HG02610 (cell line): ENCODE measurements at regions not wholly inside any gene's neighbourhood (a gene's known extent, or its start where the extent isn't known, plus 50 kb on each side); places are given as distances from the start of the nearest gene placed in this dataset.

Source experiments
- ATAC-seq: cut with Tn5 transposase; IDR thresholded peaks from one replicate; pipeline ENCODE4 v1.9.1; 2021; ENCODE audit warnings: mild to moderate bottlenecking, moderate library complexity; ENCODE audit not compliant: unreplicated experiment

DNA sequence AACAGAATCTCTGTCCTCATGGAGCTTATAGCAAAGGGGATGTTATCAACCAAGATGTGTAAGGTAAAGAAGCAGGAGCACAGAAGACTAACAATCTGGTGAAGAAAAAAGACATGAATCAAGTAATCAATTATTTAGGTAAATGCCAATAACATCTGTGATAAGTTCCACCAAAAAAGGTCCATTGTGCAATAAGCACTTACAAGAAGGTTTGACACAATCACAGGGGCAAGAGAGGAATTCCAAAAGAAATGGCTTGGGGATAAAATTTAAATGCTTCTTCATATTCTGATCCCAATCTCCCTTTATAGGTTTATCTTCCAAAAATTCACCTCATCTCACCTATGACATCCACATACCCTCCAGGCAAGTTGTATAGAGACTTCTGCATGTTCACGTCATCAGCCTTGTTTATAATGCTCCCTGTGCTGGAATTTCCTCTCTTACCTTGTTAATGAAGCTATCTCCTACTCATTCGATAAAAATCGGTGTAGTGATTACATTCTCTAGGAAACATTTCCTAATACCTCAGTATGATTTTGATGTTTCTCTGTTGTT lies 53.6 kb upstream of the DPT start:
- no peak for ATAC-seq

DNA sequence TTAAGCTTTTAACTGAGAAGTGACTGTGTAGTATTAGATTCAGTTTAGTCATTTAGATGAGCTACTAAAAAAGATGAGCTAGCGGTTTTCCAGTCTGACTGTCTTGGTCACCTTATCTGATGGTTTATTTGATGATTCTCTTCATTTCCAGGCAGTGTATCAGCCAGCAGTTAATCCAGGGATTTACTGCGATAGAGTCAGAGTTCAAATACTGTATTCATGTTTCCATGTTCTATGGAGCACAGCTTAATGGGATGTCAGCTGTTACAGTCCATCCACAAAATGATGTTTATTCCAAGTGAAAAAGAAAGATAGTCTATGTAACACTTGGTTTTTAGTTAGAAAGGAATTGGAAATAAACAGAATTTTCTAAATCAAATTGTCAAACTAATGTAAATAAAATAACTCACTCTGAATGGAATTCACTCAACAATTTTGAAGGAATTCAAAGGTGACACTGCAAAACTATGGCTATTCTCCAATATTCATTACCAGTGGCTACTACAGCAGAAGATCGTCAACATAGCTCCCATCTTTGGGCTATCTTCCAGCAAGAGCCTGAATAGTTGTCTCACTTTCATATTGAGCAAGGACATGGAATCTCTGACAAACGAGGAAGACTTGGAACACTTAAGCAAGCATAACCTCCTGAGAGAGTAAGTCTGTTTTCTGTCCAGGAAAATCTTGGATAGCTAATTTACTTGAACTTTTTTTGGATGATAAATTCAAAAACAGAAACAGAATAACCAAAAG lies 54.6 kb upstream of the DPT start:
- ATAC-seq: no peak

DNA sequence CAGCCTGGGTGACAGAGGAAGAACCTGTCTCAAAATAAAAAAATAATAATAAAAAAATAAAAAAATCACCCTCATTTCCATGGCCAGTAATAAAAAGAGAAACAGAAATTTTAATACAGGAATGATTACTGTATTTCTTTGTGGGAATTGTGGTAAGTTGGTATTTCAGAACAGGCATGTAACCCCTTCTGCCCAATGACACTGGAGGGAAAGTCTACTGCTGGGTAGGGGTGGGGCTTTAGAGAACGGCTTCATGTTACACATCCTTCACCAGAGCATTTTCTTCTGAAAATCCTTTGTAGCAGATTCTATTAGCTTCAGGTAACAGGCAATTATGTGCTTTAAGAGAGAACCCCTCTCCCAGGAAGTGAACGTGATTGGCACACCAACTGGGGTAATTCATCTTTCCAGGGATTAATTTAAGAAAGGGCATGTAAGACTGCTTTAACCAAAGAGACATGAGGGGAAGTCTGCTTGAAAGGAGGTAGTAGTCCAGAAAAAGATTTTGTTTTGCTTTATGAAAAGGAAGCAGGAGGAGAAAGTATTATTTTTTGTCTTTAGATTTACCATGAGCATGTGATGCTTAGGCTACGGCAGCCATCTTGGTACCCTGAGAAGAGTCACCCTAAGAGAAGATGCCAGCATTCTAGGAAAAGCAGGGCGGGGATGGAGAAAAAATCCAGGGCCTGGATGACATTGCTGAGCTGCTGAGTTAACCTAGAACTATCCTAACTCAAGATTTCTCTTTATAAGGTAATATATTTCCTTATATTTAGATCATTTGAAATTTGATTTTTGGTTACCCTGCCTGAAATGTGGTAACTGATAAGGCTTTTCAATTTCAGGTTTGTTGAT lies 57.7 kb upstream of the DPT start:
- no peak for ATAC-seq

DNA sequence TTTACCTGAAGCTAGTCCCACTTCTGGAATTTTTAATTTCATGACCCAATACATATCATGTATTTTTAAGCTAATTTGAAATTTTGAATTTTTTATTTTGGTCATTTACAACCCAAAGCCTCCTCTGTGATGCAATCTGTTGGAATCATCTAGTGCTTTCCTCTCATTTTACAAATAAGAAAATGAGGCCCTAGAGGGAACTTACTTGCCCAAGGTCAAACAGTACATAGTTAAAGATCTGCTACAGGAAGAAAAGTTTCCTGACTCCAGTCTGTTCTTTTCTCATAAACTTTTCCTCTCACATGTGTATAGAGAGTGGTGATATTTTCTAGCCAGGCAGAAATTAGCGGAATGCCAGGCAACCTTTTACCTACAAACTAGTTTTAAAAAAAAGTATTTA lies 59.3 kb upstream of the DPT start:
- no peak for ATAC-seq

DNA sequence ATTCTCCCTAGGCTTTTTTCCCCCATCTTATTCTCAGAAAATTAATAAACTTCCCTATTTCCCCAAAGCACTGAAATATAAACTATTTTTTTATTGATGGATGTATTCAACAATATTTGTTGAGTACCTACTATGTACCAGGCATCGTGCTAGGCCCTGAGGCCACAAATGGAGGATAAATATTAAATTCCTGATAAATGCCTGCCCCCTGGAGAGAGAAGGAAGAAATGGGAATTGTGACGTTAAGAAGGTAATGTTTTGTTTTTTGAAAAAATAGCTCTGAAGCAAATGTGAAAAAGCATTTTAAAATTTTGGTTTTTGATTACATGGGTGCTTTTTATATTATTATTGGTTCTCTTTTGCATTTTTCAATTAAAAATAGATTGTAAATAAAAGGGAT lies 60.5 kb upstream of the DPT start:
- no peak for ATAC-seq

DNA sequence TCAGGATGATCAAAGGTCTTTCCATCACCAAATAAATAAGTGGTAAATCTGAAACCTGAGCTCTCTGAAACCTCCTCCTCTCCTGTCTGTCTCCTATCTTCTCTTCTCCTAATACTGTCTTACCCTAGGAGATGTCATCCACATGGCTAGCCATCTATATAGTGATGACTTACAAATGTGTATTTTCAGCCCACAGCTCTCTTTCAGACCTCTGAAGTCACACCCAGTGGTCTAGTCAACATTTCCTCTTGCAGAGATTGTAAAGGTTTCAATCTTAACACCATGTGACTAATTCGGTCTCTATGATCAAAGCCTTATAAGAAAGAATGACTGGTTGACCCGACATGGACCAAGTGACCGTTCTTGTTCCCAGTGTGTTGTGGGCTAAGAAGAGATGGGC lies 63.1 kb upstream of the DPT start:
- ATAC-seq: peak; percentile 55

DNA sequence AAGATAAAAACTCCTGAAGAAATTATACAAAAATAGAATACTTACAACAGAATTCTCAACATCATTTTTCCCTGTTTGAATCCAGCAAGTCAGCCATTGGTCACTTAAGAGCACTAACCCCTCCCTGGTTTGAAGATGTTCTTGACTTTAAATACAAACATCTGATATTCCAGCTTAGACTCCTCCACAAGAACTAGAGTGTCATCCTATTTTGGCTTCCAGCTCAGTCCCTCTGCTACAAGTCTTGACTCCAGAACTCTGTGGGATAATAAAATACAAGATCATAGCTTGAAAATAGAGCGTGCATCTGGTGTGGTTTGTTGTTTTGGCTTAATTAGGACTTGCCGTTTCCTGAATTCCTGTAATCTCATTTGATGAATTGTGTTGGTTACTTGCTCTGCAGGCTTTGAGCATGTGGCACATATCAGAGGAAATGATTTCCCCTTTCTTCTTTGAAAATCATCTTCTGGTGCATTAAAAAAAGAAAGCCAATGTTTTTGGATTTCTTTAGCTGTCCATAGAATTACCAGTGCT lies 63.7 kb upstream of the DPT start:
- no peak for ATAC-seq

DNA sequence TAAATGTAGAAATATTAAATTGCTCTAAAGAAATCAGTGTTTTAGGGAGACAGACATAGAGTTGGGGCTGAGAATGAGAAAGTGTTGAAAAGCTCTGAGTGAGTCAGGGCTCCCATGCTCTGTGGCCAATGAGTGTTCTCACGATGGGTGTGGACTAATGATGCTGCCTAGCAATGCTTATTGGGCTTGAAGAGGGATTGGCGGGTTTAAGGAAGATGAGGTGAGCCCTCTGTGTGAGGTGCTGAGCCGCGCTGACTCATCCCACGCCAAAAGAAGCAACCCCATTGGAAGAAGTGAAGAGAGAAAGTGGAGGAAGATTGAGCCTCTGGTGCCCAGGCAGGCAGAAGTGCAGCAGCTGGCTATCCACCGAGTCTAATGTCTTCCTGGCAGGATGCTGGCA lies 65.1 kb upstream of the DPT start:
- ATAC-seq: no peak

DNA sequence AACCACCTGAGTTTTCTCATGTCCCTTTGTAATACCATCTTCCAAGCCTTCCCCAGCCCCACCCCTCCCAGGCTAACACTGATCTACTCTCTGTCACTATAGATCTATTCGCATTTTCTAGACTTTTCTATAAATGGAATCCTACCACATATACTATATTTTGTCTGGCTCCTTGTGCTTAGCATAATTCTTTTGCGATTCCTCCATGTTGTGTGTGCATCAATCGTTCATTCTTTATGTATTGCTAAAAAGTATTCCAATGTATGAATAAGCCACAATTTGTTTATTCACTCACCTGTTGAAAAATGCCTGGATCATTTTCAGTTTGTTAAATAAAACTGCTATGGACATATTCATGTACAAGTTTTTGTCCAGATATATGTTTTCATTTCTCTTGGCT lies 66.7 kb upstream of the DPT start:
- ATAC-seq: no peak

DNA sequence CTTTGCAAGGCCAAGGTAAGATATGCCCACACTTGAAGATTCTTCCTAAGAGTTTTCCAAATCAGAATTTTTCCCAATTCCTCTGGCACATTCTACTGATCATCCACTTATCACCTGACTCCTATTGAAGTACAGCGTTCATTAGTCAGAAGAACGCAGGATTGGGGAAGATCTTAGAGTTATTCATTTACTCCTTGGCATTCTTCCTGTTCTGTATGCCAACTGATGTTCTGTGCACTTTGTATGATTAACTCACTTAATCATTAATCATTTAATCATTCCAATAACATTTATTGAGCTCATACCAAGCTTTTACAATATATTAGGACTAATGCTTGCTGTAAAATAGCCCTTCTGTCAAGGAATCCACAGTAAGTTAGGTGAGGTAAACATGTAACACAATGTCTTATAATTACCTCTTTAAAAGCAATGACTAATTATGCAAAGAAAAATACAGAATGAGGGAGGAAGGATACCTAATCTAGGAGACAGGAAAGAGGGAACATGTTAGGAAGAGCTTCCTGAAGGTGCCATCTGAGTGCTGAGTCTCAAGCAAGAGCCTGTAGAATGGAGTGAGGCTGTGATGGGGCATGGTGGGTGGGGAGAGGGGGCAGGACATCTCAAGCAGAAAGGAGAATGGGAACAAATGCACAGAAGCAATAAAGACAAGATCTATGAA lies 71.1 kb upstream of the DPT start:
- no peak for ATAC-seq

DNA sequence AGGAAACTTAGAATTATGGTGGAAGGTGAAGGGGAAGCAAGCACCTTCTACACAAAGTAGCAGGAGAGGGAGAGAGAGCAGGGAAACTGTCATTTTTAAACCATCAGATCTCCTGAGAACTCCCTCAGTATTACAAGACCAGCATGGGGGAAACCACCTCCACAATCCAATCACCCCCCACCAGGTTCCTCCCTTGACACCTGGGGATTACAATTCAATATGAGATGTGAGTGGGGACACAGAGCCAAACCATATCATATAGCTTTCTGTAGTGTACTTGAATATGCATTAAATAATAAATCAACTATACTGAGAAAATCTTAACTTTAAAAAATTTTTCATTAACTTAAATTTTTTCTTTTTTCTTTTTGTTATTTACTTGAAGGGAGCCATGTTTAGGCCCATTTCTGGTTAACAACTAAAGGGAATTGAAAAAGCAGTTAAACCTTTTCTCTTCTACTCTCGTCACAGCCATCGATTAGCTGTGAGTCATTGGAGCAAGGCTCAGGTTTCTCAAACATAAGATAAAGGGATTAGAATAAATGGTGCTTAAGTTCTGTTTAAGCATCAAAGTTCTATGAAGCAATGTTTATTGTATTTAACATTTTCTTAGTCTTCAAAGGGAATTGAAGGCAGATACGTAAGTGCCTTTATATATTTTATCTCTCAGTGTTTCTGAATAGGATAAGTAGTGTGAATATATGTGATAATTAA lies 72.2 kb upstream of the DPT start:
- no peak for ATAC-seq

DNA sequence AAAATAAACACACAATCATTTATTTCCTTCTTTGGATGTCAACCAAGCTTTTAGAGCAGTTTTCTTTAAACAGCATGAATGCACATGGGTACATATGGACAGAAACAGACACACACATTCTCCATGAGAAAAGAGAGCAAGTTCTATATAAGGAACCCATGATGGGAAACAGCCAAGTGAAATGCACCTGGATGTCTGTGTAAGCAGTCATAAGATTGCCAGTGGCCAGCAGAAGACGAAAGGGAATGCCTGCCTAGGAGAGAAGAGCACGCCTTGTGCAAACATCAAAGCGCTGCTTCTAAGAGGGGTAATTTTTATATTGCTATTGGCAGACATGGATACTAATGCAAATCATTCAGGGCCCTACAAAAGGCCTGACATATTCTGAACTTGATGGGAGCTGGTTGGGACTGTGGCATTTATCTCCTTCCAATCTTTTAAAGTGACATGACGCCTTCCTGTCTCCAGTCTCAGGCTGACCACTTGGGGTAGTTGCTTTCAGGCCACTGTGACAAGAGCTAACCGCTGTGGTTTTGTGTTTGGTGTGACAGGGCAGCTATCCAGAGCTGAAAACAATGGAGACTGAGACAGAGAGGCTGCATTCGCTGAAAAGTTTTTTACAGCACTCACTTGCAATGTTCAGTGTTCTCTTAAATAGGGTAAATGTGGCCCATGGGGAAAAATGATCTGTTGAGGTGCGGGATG lies 75.0 kb upstream of the DPT start:
- no peak for ATAC-seq

DNA sequence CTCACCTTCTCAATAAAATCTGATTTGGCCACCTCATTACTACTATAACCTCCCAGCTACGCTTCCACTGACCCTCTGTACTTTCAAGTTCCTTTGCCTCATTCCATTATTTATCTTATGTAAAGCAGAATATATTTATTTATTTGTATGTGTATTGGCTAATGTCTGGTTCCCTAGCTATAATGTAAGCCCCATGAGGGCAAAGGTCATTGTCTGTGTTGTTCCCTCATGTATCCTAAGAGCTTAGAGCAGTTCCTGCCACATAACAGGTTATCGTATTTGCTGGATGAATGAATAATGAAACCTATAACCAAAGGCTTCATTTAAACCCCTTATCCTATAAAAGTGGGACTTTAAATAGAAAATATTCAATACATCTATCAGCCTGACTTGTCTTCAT lies 77.9 kb upstream of the DPT start:
- no peak for ATAC-seq

DNA sequence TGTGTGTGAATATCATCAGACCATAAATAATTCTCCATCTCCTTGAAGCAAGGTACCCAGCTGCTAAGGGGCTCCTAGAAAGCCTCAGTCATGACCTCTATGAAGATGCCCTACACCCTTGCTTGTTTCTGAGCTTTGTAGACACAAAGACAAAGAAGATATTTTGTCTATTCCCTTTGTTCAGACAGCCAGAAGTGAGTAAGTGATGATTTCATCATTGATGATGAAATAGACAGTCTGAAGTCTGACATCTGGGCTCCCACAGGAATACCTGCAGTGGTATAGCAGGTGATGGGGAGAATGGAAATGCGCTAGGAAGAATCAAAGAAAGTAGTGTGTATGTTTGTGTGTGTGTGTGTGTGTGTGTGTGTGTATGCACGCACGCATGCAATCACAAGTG lies 82.2 kb upstream of the DPT start:
- no peak for ATAC-seq

DNA sequence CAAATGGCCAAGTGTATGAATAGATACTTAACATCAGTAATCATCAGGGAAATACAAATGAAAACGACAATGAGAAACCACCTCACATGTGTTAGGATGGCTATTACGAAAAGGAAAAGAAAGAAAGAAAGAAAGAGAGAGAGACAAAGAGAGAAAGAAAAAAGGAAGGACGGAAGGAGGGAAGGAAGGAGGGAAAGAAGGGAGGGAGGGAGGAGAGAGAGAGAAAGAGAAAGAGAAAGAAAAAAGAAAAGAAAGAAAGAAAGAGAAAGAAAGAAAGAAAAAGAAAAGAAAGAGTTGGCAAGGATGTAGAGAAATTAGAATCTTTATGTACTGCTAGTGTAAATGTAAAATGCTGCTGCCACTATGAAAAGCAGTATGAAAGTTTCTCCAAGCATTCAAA lies 90.7 kb upstream of the DPT start:
- no peak for ATAC-seq

DNA sequence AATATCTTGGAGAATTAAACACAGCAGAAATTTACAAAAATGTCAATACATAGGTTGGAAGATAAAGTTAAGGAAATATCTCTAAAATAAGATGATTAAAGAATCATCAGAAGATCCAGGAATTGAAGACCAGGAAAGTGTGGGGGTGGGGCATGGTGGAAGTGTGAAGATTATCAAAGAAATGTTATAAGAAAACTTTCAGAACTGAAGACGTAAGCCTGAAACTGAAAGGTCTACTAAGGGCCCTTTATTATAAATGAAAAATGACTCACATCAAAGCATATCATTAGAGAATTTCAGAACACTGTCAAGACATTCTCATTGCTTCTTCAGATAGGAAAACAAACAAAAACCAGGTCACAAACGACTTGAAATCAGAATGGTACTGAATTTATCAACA lies 92.4 kb upstream of the DPT start:
- no peak for ATAC-seq

DNA sequence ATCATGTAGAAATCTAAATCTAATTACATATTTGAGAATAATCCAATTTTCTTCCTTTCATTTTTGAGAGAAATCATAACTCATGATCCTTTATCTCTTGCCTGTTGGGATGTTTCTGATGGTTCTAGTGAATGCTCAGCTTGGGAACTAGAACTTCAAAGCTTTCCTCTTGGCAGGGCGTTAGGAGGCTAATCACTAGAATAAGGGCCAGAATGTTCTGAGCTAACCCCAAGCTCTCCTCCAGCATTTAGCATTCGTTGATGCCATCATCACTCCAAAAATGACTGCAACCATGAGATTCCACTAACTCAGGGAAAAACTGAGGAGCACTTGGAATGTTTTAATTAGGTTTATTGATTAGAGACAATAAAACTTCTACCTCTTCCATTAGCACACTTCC lies 93.9 kb upstream of the DPT start:
- ATAC-seq: no peak

DNA sequence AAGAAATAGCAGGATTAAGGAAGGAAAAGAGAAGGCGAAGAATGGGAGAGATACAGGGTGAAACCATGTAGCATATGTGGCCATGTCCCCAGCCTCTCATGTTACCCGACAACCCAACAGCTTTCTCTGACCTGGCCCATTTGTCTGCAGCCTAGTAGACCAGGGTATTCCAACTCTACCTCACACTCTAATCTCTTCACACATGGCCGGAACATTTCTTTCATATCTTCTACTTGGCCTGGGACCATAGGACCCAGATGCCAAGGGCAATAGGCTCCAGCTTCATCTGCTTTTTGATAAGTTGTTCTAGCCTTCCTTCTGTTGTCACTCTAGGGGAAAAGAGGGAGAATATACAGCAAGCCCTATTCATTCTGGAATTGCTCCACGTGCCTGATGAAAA lies 95.0 kb upstream of the DPT start:
- no peak for ATAC-seq

DNA sequence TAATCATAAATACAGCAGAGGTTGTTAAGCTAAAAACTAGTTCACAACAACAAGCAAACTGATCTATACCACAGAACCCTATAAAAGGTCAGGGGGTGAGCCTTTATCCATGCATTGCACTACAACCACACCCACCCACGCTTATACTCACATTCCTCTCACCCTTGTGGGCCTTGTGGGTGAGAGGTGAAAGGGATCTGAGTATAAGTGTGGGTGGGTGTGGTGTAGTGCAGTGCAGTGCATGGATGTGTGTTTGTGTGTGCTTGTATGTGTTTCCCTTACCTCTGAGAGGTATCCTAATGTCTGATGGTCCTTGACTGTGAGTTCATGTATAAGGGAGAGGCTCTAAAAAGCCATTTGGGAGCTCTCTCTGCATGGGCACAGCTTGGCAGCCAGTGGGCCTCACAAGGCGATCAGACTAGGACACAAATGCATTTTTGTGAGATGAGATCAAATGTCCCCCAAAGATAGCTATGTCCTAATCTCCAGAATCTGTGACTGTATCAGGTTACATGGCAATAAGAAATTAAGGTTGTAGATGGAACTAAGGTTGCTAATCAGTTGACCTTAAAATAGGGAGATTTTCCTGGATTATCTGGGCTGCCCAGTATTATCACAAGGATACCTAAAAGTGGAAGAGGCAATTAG lies 95.5 kb upstream of the DPT start:
- ATAC-seq: no peak

DNA sequence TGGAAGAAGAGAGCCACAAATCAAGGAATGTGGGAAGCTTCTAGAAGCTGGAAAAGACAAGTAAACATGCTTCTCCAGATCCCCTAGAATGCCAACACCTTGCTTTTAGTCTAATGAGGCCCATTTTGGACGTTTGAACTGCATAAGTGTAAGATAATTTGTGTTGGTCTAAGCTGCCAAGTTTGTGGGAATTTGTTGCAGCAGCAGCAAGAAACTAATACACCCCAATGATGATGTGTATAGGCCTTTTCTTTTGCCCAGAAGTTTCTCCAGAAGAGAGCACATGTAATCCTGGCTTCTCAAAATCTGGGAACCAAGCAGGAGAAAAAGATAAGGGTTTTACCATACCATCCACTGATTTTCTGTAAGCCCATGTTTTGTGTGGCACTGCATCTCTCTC lies 96.1 kb upstream of the DPT start:
- ATAC-seq: no peak
